GM20000 (cell line): ENCODE measurements at regions not wholly inside any gene's neighbourhood (a gene's known extent, or its start where the extent isn't known, plus 50 kb on each side); places are given as distances from the start of the nearest gene placed in this dataset.

ENCODE experiments used
- DNase-seq: peaks from one replicate; pipeline ENCODE4 v3.0.0; 2012; ENCODE audit warnings: low spot score
- TF ChIP-seq, protein P1 (sequence below): IDR thresholded peaks from 2 replicates; pipeline ENCODE4 v1.5.1; 2012; ENCODE audit warnings: mild to moderate bottlenecking, control low read depth; ENCODE audit errors: extremely low read depth, missing control alignments

DNA sequence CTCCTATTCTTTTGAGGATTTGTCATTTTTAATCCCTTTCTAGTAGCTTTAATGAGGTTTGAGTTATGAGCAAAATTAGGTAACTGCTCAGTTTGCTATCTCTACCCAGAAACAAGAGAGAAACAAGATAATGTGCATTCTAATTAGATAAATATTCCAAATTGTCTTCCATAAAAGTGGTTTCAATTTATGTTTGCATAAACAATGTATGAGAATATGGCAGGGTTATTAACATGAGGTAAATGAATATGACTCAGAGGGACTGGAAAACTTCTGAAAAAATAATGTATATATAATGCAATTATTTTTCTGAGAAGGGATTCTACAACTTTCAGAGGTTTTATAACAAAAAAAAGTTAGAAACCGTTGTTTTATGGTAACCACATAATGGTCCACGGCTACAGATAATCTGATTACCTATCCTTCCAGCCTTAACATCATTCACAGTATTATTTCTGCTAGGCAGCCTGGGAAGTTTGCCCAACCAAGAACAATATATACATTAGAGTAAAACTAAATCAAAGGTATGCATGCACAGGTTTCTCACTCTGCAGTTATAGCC, 101.2 kb downstream of the CRPPA start:
- no peak for DNase-seq
- TF ChIP-seq, protein P1, sequence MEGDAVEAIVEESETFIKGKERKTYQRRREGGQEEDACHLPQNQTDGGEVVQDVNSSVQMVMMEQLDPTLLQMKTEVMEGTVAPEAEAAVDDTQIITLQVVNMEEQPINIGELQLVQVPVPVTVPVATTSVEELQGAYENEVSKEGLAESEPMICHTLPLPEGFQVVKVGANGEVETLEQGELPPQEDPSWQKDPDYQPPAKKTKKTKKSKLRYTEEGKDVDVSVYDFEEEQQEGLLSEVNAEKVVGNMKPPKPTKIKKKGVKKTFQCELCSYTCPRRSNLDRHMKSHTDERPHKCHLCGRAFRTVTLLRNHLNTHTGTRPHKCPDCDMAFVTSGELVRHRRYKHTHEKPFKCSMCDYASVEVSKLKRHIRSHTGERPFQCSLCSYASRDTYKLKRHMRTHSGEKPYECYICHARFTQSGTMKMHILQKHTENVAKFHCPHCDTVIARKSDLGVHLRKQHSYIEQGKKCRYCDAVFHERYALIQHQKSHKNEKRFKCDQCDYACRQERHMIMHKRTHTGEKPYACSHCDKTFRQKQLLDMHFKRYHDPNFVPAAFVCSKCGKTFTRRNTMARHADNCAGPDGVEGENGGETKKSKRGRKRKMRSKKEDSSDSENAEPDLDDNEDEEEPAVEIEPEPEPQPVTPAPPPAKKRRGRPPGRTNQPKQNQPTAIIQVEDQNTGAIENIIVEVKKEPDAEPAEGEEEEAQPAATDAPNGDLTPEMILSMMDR: no peak

DNA sequence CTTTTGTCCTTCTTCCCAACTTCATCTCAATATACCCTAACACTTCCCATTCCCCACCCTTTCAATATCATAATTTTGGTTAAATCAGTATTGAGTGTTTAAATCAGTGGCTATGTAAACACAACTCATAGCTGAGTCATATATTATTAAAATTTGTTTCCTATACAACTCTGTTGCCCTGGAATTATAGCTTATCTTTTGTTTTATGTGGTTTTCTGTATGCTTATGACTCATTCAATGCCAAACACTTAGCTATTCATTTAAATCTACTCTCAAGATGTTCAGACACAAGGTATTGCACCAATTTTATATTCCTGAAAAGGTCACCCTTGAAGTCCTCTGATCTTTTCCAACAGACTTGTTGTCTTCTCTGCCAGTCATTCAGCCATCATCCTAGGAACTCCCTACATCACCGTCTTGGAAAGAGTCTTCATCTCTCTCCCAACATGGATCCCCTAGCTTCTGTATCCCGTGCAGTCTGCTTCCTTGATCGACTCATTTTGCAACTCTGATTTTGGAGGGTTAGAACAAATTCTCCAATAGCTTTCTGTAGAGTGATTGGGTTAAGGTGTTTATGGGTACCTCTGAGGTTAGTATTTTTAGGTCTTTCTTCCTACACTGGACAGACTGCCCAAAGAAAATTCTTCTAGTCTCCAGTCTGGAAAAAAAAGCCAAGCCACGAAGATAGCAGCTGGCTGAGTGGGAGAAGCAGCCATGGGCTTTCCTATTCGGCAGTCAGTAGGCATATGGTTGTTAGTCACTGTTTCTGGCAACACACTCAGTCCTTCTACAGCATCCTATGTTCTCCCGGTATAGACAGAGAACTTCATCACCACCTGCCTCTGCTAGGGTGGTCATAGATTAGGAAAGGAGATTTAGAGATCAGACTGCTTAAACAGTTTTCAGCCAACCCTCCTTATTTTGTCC, 102.1 kb downstream of the CRPPA start:
- TF ChIP-seq, protein P1: no peak
- no peak for DNase-seq

DNA sequence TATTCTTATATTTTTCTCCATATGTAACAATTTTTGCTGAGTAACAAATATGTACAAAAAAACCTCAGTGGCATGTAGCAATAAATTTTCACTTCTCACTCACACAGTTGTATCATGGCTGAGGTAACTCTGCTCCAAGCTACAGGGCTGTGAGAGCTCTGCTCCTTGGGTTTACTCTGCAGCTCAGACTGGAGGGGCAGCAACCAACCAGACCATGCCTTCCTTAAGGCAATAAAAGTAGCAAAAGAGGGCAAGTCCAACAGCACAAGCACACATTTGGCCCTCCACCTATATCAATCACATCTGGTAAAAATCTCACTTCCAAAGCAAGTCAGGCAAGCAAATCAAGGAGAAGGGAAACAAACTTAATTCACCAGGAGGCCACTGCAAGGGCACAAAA, 102.9 kb downstream of the CRPPA start:
- TF ChIP-seq, protein P1: no peak
- no peak for DNase-seq

DNA sequence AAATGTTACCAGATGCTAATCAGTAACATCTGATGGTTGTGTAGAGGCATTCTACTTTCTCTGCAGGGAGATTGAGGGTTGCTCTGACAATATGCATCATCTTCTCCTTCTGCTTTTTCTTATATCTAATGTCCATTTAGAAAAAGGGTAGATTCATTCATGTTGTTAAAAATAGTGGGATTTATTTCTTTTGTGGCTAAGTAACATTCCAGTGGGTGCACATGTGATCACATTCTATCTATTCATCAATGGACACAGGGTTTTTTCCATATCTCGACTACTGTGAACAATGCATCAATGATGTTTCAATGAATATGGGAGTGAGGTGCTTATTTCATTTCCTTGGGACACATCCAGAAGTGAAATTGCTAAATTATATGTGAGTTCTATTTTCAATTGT, 103.9 kb downstream of the CRPPA start:
- DNase-seq: no peak
- TF ChIP-seq, protein P1: no peak

DNA sequence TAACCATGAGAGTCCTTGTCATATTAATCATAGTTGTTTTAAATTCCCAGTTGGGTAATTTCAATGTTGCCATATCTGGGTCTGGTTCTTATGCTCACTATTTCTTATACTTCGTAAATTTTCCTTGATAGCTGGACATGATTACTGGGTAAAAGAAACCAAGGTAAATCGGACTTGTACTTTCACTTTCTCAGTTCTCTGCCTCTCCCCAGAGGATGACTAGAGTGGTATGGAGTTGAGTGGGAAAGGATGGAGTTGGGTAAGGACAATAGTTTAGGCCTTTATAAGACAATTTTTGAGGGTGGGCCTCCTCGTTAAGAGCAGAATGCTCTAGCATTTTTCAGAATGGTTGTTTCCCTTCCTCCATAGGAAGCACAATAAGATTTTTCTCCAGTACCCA, 106.1 kb downstream of the CRPPA start:
- TF ChIP-seq, protein P1: no peak
- no peak for DNase-seq

DNA sequence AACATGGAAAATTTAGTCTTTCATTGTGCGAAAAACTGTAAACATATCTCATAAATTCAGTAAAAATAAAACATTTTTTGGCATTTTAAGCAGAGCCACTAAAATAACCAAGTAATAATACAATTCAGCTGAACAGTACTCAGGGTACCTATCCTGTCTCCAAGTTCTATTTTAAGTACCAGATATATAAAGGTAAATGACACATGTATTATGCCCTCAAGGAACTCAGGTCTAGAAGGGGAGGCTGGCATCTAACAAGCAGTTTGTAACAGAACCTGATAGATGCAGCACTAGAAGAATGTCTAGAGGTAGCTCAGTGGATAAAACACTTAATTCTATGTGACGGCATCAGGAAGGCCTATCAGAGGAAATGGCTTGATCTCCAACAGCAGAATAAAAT, 112.2 kb downstream of the CRPPA start:
- TF ChIP-seq, protein P1: no peak
- no peak for DNase-seq

DNA sequence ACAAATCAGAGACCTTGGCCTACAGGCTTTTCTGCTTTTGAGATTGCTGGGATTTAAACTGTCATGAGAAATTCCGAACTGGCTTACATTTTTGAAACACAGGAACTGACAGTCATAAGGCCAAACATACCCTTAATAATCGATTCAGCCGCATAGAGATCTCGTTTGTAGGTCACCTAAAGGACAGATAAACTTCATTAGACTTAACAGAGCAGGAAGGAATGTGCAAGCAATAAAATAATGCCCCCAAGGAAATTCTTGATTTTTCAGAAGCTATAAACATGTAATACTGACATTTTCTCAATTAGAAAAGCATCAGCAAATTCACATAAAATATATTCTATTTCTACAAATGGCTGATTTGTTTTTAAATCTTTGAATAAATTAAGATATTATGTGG, 120.0 kb downstream of the CRPPA start:
- TF ChIP-seq, protein P1: no peak
- DNase-seq: no peak
